ENCODE measurements at regions not wholly inside any gene's neighbourhood (a gene's known extent, or its start where the extent isn't known, plus 50 kb on each side); places are given as distances from the start of the nearest gene placed in this dataset.

GRCh38 chr6:141867767-141868166, 265.0 kb upstream of the GJE1 start:
- no peak overlapping the region for H3K27ac ChIP-seq
- TF ChIP-seq ZFX (IDR thresholded peaks at IDR 0.05; ENCODE audit: borderline replicate concordance) (no peak), CTCF (IDR thresholded peaks at IDR 0.05) (no peak)

DNA sequence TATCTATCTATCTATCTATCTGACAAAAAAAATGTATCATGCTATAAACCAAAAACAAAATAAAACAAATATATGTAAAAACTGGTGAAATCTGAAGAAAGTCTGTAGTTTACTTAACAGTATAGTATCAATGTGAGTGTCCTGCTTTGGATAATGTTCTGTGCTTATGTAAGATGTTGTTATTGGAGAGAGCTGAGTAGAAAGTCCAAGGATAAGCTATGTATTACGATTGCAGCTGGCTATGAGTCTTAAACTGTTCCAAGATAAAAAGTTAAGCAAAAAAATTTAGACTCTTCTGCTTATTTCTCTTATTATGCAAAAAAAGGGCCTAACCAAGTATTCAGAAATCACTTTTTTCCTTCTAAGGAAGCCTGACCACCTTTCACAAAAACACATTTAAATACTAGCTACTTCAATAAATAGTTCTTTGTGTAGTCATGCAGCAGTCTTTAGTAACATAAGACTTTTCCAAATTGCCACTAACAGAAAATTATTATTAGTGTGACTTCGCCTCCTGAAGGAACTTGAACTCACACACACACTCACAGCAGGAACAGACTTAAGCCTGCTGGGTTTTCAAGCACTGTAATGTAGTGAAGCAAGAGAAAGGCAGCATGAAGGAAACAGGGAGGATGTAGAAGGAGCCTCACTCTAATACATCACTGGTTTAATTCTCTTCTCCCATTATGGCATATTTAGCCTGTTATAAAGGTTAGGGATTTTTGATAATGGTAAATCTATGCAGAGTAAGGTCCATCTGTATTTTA, 265.8 kb upstream of the GJE1 start:
- TF ChIP-seq ZFX (IDR thresholded peaks at IDR 0.05; ENCODE audit: borderline replicate concordance): no peak
- TF ChIP-seq CTCF (IDR thresholded peaks at IDR 0.05): no peak
- H3K27ac ChIP-seq: no peak overlapping the region

DNA sequence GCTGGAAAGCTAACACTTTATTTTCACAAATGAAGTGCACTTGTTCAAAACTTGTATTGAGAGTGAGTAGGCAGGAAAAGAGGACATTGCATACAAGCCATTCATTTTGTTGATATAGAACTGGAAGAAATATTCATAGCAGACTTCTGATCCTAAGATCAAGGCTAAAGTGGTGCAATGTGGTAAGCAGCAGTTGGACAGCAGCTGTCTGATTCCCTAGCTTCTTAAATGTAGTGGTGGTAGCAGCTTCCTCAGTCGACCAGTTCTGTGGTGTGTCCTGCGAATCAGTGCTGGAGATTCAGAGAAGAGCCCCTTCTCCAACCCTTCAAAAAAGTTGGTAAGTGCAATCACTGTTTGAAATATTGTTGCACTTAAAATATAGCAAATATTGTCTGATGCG, 281.7 kb upstream of the GJE1 start:
- TF ChIP-seq CTCF (IDR thresholded peaks at IDR 0.05) (no peak), ZFX (IDR thresholded peaks at IDR 0.05; ENCODE audit: borderline replicate concordance) (no peak)
- H3K27ac ChIP-seq: no peak overlapping the region

- no peak overlapping the region for H3K27ac ChIP-seq
- TF ChIP-seq ZFX (IDR thresholded peaks at IDR 0.05; ENCODE audit: borderline replicate concordance): no peak
- no peak for TF ChIP-seq CTCF (IDR thresholded peaks at IDR 0.05)
Measured at GRCh38 chr6:141848029-141848890, 284.5 kb upstream of the GJE1 start.

GRCh38 chr6:141846639-141847038, 286.1 kb upstream of the GJE1 start:
- H3K27ac ChIP-seq: no peak overlapping the region
- TF ChIP-seq ZFX (IDR thresholded peaks at IDR 0.05; ENCODE audit: borderline replicate concordance): no peak

- H3K27ac ChIP-seq: no peak overlapping the region
- TF ChIP-seq ZFX (IDR thresholded peaks at IDR 0.05; ENCODE audit: borderline replicate concordance) (no peak), CTCF (IDR thresholded peaks at IDR 0.05) (no peak)
Measured at GRCh38 chr6:141843178-141843834, 289.4 kb upstream of the GJE1 start.

GRCh38 chr6:141833001-141833655, 299.6 kb upstream of the GJE1 start:
- H3K27ac ChIP-seq: no peak overlapping the region
- TF ChIP-seq CTCF (IDR thresholded peaks at IDR 0.05) (no peak), ZFX (IDR thresholded peaks at IDR 0.05; ENCODE audit: borderline replicate concordance) (no peak)
